GM11168 (cell line): ENCODE measurements at regions not wholly inside any gene's neighbourhood (a gene's known extent, or its start where the extent isn't known, plus 50 kb on each side); places are given as distances from the start of the nearest gene placed in this dataset.
"Not testable (repeated sequence)": the region's sequence is repeated elsewhere in the genome, so short reads cannot be mapped to it uniquely, and the experiment has no call there.

ENCODE experiments used
- in situ Hi-C: fragments of 300-500 bp; cut with MboI; formaldehyde crosslinking; loops from one replicate; pipeline ENCODE4 v1.12.0; 2022; ENCODE audit warnings: low sequenced_read_pairs; ENCODE audit not compliant: unreplicated experiment

GRCh38 chr1:222418654-222419053 is 129.2 kb downstream of the HHIPL2 start:
- in situ Hi-C loops = no loop called here

- in situ Hi-C loops = no loop called here
Measured at GRCh38 chr1:222417264-222417663, 130.6 kb downstream of the HHIPL2 start.

GRCh38 chr1:222416001-222416791 is 131.7 kb downstream of the HHIPL2 start:
- in situ Hi-C loops = no loop called here

GRCh38 chr1:222415441-222415840 is 132.5 kb downstream of the HHIPL2 start:
- in situ Hi-C loops = no loop called here

DNA sequence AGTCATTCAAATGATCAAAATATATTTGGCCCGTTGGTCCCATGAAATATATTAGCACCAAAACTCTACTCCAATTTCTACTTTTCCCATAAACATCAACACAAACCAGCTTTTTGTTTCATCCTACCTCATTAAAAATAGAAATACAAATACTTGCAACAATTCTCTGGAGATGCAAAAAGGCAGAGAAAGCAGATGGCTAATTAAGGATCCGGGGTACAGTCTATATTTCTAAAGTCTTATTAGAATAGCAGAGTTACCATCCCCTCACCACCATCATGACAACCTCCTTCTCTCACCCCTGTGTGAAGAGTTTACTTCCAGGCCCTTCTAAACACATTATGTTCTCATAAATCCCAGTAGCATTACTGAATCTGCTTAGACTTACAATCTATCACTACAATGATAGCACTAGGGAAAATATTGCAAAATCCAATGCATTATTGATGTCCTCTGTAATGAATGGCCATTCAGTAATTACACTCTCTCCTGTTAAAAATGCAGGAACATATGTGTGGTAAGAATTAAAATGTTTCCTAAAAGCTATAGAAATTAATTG is 133.8 kb downstream of the HHIPL2 start:
- in situ Hi-C loops = no loop called here

GRCh38 chr1:222413436-222413835 is 134.5 kb downstream of the HHIPL2 start:
- in situ Hi-C loops = no loop called here

GRCh38 chr1:222404710-222405109 is 143.2 kb downstream of the HHIPL2 start:
- in situ Hi-C loops = no loop called here

GRCh38 chr1:222399197-222399596 is 148.7 kb downstream of the HHIPL2 start:
- in situ Hi-C loops = no loop called here

DNA sequence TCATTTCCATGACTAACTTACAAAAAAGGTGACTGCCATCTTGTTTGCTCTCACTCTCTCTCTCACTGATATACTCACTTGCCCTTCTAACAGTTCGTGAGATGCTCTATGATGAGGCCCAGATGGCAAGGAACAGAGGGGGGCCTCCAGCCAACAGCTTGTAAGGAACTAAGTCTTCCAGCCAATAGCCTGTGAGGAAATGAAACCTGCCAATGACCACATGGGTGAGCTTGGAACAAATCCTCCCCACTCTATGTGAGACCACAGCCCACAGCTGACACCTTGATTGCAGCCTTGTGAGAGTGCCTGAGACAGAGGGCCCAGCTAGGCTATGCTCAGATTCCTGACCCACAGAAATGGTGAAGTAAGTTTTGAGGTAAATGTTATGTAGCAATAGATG is 153.7 kb downstream of the HHIPL2 start:
- in situ Hi-C loops = no loop called here

DNA sequence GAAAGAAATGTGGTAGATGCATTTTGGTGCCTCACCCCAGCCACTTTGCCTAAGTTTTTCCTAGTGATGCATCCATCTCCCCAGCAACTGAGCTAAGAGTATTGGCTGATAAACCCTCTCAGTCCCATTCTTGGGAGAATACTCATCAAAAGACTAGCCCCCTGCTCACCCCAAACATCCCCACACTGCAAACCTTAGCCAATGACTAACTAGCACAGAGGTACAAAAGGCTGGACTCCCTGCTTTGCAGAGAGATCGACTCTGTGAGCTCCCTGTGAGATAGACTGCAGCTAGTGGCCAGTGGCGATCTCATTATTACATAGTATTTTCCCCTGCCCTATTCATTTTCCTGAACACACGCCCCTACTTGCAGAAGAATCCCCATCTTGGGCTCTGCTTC is 155.3 kb downstream of the HHIPL2 start:
- in situ Hi-C loops = no loop called here

DNA sequence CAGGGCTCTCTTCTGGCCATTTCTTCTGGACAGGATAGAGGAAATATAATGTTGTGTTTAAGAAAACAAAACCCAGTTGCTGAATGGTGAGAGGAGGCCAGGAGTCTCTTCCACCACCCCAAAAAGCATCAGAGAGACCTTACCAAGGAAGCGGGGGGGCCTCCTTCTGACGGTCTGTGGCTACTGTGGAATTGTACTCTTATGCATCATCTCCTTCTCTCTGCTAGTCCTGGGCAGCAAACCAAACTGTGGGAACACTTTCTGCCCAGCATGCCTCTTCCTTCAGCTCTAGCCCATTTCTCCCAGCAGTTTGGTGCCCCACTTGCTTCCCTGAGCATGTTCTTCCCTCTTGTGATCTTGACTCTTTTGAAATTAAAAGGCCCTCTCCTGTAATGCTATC is 157.7 kb downstream of the HHIPL2 start:
- in situ Hi-C loops = no loop called here

- in situ Hi-C loops = no loop called here
Measured at GRCh38 chr1:222387007-222387814, 160.7 kb downstream of the HHIPL2 start.

GRCh38 chr1:222385955-222386354 is 161.9 kb downstream of the HHIPL2 start:
- in situ Hi-C loops = no loop called here

GRCh38 chr1:222385262-222385661 is 162.6 kb downstream of the HHIPL2 start:
- in situ Hi-C loops = no loop called here

GRCh38 chr1:222384531-222384930 is 163.4 kb downstream of the HHIPL2 start:
- in situ Hi-C loops = no loop called here

GRCh38 chr1:222382171-222382570 is 165.7 kb downstream of the HHIPL2 start:
- in situ Hi-C loops = no loop called here

DNA sequence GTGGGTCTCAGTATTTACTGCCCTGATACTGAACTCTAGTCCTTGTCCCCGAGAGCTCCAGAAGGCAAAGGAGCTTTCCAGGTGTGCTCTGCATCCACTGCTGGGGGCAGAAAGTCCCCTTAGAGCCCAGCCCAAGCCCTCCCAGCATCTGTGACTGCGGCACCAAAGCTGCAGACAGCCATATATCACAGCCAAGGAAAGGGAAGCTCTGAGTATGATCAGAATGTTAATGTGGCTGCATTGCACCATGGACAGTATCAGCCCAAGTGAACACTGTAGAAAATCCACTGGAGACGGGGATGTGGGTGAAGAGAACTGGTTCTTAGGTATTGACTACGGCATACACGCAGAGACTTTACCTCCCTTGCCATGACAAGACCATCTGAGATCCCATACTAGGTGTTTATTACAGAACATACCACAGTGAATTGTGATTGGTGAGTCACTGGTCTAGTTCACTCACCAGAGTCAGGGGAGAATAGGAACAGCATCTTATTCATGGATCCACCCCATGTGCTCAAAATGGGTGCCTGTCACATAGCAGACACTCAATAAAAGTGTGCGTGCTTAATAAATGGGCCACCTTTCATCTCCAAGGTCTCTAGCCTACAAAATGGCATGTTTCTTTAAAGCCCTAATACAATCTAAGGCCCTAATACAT is 170.3 kb downstream of the HHIPL2 start:
- in situ Hi-C loops = no loop called here

- in situ Hi-C loops = not testable (repeated sequence)
Measured at GRCh38 chr1:222376791-222377190, 171.1 kb downstream of the HHIPL2 start.

DNA sequence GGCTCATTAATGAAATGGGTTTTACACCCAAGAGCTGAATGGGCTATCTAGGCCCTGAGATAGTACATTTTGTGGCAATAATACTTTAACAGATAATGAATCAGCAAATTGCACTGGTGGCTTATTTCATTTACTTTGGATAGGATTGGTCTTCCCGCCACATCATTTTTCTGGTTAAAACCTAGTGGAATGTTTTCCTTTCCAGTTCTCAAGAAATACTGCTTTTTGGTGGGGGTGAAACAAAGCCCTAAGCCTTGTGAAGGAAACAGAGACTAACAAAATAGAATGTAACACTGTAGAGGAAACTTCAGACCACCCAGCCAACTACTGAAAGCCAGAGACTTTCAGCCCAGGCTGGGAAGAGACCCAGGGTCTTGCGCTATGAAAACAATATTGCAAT is 172.2 kb downstream of the HHIPL2 start:
- in situ Hi-C loops = no loop called here

DNA sequence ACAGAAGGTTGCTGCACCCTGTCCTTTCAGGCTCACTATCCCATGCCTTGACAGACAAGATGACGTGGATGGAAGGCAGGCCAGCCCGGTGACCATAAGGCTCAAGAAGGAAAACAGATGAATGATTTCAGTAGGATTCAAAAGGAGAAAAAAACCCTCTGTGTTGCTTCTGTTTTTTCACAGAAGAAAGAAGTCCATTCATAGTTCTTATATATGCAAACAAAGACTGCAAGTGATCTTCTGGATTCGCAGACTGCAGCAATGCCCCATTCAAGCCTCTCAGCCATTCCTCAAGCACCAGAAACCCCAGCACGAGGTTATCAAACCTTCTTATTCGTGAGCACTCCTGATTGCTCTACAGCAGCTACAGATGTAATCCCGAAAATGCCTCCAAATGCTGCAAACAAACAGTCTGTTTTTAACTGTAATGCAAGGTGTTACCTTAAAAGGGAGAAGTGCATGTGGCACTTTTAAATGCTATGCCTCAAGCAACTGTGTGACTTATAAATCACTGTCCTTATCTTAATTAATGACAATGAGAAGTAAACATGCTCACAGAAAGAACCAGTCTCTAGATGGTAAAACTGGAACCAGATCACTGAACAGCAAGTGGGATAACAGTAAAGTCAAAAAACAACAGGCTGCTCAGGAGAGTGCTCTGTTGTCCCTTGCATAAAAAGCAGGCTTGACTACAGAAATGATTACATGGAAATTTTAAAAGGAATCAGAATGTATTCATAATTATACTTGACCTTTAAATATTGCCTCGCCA is 173.9 kb downstream of the HHIPL2 start:
- in situ Hi-C loops = no loop called here
